HT1080 (cell line): ENCODE measurements at regions not wholly inside any gene's neighbourhood (a gene's known extent, or its start where the extent isn't known, plus 50 kb on each side); places are given as distances from the start of the nearest gene placed in this dataset.
A peak's percentile ranks its signal among the peaks of the same experiment; 100 is the strongest.

ENCODE experiments used
- DNase-seq: peaks from one replicate; pipeline ENCODE4 v3.0.0-alpha.2; 2015; ENCODE audit warnings: low read depth

GRCh38 chr14:101065696-101066694, 162.5 kb upstream of the RTL1 start:
- DNase-seq: no peak

GRCh38 chr14:101066826-101067510, 163.4 kb upstream of the RTL1 start:
- DNase-seq: no peak

GRCh38 chr14:101068313-101069227, 165.0 kb upstream of the RTL1 start:
- no peak for DNase-seq

- DNase-seq: no peak
Measured at GRCh38 chr14:101069228-101069549, 165.7 kb upstream of the RTL1 start.

GRCh38 chr14:101069666-101070362, 166.3 kb upstream of the RTL1 start:
- no peak for DNase-seq

GRCh38 chr14:101070540-101071492, 167.3 kb upstream of the RTL1 start:
- no peak for DNase-seq

GRCh38 chr14:101071493-101071906, 168.0 kb upstream of the RTL1 start:
- no peak for DNase-seq

GRCh38 chr14:101072070-101072469, 168.5 kb upstream of the RTL1 start:
- DNase-seq: no peak

GRCh38 chr14:101072531-101072930, 169.0 kb upstream of the RTL1 start:
- no peak for DNase-seq

GRCh38 chr14:101072945-101073597, 169.5 kb upstream of the RTL1 start:
- peak; percentile 98 for DNase-seq

- DNase-seq: peak; percentile 21
Measured at GRCh38 chr14:101073598-101073965, 170.1 kb upstream of the RTL1 start.

GRCh38 chr14:101074196-101075024, 170.9 kb upstream of the RTL1 start:
- DNase-seq: no peak

GRCh38 chr14:101075025-101075800, 171.7 kb upstream of the RTL1 start:
- DNase-seq: no peak

- no peak for DNase-seq
Measured at GRCh38 chr14:101075801-101076413, 172.4 kb upstream of the RTL1 start.

GRCh38 chr14:101076451-101077198, 173.1 kb upstream of the RTL1 start:
- no peak for DNase-seq

GRCh38 chr14:101077481-101078074, 174.1 kb upstream of the RTL1 start:
- DNase-seq: no peak
